ENCODE measurements at regions not wholly inside any gene's neighbourhood (a gene's known extent, or its start where the extent isn't known, plus 50 kb on each side); places are given as distances from the start of the nearest gene placed in this dataset.

DNA sequence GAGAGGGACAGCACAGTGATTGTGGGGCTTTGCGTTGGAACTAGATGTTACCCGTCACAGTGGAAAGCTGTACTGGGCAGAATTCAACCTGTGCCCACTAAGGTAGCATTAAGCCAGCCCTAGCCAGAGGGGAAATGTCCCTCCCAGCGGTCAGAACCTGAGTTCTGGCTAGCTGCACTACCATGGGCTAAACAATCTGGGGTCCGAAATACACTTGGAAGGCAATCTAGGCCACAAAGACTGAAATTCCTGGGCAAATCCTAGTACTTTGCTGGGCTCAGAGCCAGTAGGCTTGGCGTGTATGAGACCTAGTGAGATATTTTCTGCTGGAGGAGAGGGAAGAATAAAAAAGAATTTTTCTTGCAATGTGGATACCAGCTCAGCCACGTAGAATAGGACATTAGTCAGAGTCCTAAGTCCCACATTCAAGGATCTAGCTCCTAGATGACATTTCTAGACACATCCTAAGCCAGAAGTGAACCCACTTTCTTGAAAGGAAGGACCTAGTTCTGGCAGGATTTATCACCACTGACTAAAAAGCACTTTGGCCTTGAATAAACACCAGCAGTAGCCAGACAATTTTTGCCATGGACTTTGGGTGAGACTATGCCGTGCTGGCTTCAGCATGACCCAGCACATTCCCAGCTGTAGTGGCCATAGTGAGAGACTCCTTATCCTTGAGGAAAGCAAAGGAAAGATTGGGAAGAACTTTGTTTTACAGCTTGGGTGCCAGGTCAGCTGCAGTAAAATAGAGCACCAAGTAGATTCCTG, 618.0 kb downstream of the BRINP1 start:
- Histone ChIP-seq H3K4me3 (no peak overlapping the region), H3K9me3 (peaks cover 0 to 5% of the 10 kb centered on the region in 2 donors), H3K36me3 (no peaks in the 10 kb centered on the region), H3K4me1 (no peaks in the 10 kb centered on the region), H3K27ac (no peak overlapping the region), H3K27me3 (no peaks in the 10 kb centered on the region)
- no peak for DNase-seq
- intact Hi-C loops (cut with DNase I; ENCODE audit: low total_unique reads): no loop called here
- TF ChIP-seq CTCF (IDR thresholded peaks at IDR 0.05): no peak
- TF ChIP-seq POLR2A (IDR thresholded peaks at IDR 0.05): no peak

DNA sequence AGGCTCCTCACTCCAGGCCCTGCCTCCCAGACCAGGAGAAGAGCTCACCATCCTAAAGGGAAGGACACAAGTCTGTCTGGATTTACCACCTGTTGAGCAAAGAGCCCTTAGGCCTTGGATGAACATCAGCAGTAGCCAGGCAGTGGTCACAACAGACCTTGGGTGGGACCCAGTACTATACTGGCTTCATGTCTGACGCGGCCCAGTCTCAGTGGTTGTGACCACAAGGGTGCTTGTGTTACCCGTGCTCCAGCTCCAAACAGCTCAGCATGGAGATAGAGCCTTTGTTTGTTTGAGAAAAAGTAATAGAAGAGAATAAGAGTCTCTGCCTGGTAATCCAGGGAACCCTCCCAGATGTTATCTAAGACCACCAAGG, 617.4 kb downstream of the BRINP1 start:
- Histone ChIP-seq H3K4me1 (no peaks in the 10 kb centered on the region), H3K27ac (no peak overlapping the region), H3K27me3 (no peaks in the 10 kb centered on the region), H3K36me3 (no peaks in the 10 kb centered on the region), H3K4me3 (no peak overlapping the region), H3K9me3 (peaks cover 0 to 5% of the 10 kb centered on the region in 2 donors)
- no peak for DNase-seq
- no peak for TF ChIP-seq POLR2A (IDR thresholded peaks at IDR 0.05)
- no peak for TF ChIP-seq CTCF (IDR thresholded peaks at IDR 0.05)
- intact Hi-C loops (cut with DNase I; ENCODE audit: low total_unique reads): no loop called here

GRCh38 chr9:118761016-118761790, 608.0 kb downstream of the BRINP1 start:
- Histone ChIP-seq H3K36me3 (no peaks in the 10 kb centered on the region), H3K27me3 (no peaks in the 10 kb centered on the region), H3K9me3 (no peaks in the 10 kb centered on the region), H3K4me1 (no peaks in the 10 kb centered on the region), H3K27ac (no peak overlapping the region), H3K4me3 (no peak overlapping the region)
- TF ChIP-seq POLR2A (IDR thresholded peaks at IDR 0.05): no peak
- TF ChIP-seq CTCF (IDR thresholded peaks at IDR 0.05): no peak
- no peak for DNase-seq
- intact Hi-C loops (cut with DNase I; ENCODE audit: low total_unique reads): no loop called here

- Histone ChIP-seq H3K36me3 (no peaks in the 10 kb centered on the region), H3K4me3 (no peak overlapping the region), H3K9me3 (no peaks in the 10 kb centered on the region), H3K27ac (no peak overlapping the region), H3K27me3 (no peaks in the 10 kb centered on the region), H3K4me1 (no peaks in the 10 kb centered on the region)
- DNase-seq: no peak
- TF ChIP-seq CTCF (IDR thresholded peaks at IDR 0.05) (no peak), POLR2A (IDR thresholded peaks at IDR 0.05) (no peak)
- intact Hi-C loops (cut with DNase I; ENCODE audit: low total_unique reads): no loop called here
Observed at GRCh38 chr9:118767571-118767970, 601.7 kb downstream of the BRINP1 start.

DNA sequence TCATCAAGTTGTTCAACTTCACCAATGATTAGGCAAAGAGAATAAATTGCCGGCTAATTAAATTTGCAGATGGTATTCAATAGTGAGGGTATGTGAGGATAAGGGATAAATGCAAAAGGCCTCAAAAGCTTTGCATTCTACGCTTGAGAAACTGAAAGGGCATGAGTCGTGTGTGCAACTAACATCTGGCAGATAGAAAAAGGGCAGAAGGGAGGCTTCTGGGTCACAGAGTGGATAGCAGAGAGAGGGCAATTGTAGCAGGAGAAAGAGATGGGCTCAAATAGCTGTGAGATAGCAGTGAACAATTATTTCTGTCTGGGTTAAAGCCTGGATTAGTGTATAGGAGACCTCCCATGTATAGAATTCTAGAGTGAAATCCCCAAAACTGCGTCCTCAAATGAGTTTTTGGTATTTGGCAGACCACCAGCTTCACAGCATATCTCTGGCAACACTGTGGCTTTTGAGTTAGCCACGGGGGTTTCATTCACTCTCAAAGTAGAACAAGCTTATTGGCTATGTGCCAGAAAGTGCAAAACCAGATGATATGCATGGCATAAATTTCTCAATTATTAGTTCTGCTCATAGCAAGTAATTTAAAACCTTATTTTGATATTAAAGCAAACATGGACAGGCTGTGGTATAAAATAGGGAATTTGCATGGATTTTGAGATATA, 586.3 kb downstream of the BRINP1 start:
- Histone ChIP-seq H3K4me3 (no peak overlapping the region), H3K9me3 (no peaks in the 10 kb centered on the region), H3K36me3 (no peaks in the 10 kb centered on the region), H3K27me3 (no peaks in the 10 kb centered on the region), H3K4me1 (no peaks in the 10 kb centered on the region), H3K27ac (no peak overlapping the region)
- DNase-seq: no peak
- TF ChIP-seq CTCF (IDR thresholded peaks at IDR 0.05): no peak
- TF ChIP-seq POLR2A (IDR thresholded peaks at IDR 0.05): no peak
- intact Hi-C loops (cut with DNase I; ENCODE audit: low total_unique reads): no loop called here
